ENCODE measurements at regions not wholly inside any gene's neighbourhood (a gene's known extent, or its start where the extent isn't known, plus 50 kb on each side); places are given as distances from the start of the nearest gene placed in this dataset.

DNA sequence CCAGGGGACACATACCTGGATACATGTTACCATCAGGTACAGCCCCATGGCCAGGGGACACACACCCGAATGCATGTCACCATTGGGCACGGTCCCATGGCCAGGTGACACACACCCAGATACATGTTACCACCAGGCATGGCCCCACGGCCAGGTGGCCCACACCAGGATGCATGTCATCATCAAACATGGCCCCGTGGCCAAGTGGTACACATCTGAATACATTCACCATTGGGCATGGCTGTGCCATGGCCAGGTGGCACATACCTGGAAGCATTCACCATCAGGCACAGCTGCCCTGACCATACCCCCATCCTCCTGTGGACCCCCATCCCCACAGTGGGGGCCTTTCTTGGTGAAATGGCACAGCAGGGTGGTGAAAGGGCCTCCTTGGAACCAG lies 97.6 kb downstream of the RBFOX3 start:
- DNase-seq (ENCODE audit: low spot score) = no peak
- H3K79me2 ChIP-seq (ENCODE audit: insufficient read depth, low read length) = no peaks in the 10 kb centered on the region
- no peak for TF ChIP-seq ZNF253 (CRISPR knock-in tag; IDR thresholded peaks at IDR 0.05; ENCODE audit: borderline replicate concordance)
- no peak for TF ChIP-seq RCOR2 (CRISPR knock-in tag; IDR thresholded peaks at IDR 0.05)
- TF ChIP-seq ZNF124 (CRISPR knock-in tag; IDR thresholded peaks at IDR 0.05) = no peak
- no peak for TF ChIP-seq ZNF761 (CRISPR knock-in tag; conservative IDR thresholded peaks at IDR 0.05)
- no peak for TF ChIP-seq THYN1 (CRISPR knock-in tag; IDR thresholded peaks at IDR 0.05; ENCODE audit: borderline replicate concordance, low read depth)
- TF ChIP-seq KLF12 (CRISPR knock-in tag; IDR thresholded peaks at IDR 0.05; ENCODE audit: borderline replicate concordance) = no peak
- TF ChIP-seq RXRB (CRISPR knock-in tag; IDR thresholded peaks at IDR 0.05; ENCODE audit: borderline replicate concordance) = no peak
- TF ChIP-seq, protein P1, sequence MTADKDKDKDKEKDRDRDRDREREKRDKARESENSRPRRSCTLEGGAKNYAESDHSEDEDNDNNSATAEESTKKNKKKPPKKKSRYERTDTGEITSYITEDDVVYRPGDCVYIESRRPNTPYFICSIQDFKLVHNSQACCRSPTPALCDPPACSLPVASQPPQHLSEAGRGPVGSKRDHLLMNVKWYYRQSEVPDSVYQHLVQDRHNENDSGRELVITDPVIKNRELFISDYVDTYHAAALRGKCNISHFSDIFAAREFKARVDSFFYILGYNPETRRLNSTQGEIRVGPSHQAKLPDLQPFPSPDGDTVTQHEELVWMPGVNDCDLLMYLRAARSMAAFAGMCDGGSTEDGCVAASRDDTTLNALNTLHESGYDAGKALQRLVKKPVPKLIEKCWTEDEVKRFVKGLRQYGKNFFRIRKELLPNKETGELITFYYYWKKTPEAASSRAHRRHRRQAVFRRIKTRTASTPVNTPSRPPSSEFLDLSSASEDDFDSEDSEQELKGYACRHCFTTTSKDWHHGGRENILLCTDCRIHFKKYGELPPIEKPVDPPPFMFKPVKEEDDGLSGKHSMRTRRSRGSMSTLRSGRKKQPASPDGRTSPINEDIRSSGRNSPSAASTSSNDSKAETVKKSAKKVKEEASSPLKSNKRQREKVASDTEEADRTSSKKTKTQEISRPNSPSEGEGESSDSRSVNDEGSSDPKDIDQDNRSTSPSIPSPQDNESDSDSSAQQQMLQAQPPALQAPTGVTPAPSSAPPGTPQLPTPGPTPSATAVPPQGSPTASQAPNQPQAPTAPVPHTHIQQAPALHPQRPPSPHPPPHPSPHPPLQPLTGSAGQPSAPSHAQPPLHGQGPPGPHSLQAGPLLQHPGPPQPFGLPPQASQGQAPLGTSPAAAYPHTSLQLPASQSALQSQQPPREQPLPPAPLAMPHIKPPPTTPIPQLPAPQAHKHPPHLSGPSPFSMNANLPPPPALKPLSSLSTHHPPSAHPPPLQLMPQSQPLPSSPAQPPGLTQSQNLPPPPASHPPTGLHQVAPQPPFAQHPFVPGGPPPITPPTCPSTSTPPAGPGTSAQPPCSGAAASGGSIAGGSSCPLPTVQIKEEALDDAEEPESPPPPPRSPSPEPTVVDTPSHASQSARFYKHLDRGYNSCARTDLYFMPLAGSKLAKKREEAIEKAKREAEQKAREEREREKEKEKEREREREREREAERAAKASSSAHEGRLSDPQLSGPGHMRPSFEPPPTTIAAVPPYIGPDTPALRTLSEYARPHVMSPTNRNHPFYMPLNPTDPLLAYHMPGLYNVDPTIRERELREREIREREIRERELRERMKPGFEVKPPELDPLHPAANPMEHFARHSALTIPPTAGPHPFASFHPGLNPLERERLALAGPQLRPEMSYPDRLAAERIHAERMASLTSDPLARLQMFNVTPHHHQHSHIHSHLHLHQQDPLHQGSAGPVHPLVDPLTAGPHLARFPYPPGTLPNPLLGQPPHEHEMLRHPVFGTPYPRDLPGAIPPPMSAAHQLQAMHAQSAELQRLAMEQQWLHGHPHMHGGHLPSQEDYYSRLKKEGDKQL (CRISPR knock-in tag; IDR thresholded peaks at IDR 0.05; ENCODE audit: low read depth) = no peak
- no peak for TF ChIP-seq HOXA7 (CRISPR knock-in tag; IDR thresholded peaks at IDR 0.05)
- no peak for TF ChIP-seq TGIF2 (CRISPR knock-in tag; IDR thresholded peaks at IDR 0.05)
- TF ChIP-seq ZNF747 (CRISPR knock-in tag; IDR thresholded peaks at IDR 0.05; ENCODE audit: borderline replicate concordance) = no peak
- TF ChIP-seq ZSCAN29 (CRISPR knock-in tag; conservative IDR thresholded peaks at IDR 0.05) = no peak
- no peak for TF ChIP-seq ZNF547 (CRISPR knock-in tag; IDR thresholded peaks at IDR 0.05)
- TF ChIP-seq, protein P2, sequence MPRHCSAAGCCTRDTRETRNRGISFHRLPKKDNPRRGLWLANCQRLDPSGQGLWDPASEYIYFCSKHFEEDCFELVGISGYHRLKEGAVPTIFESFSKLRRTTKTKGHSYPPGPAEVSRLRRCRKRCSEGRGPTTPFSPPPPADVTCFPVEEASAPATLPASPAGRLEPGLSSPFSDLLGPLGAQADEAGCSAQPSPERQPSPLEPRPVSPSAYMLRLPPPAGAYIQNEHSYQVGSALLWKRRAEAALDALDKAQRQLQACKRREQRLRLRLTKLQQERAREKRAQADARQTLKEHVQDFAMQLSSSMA (CRISPR knock-in tag; IDR thresholded peaks at IDR 0.05) = no peak
- no peaks in the 10 kb centered on the region for H4K20me1 ChIP-seq (ENCODE audit: insufficient read depth, low read length)
- CTCF ChIA-PET (ENCODE audit: low intra/inter-chr PET ratio, low total read pairs) = no interaction called here
- H3K4me3 ChIP-seq (replicated peaks in 1 of 3; ENCODE audit: insufficient read depth in 1 of 3, low read depth in 2 of 3, low read length in 3 of 3) = no peak overlapping the region
- H3K4me1 ChIP-seq (ENCODE audit: insufficient read depth, low read length) = no peaks in the 10 kb centered on the region
- no peak overlapping the region for H3K27ac ChIP-seq (ENCODE audit: extremely low read length, insufficient read depth, low read length)
- intact Hi-C loops (cut with micrococcal nuclease; ENCODE audit: unreplicated experiment) = no loop called here
- FAIRE-seq = no peak
- 0% methylated on average over 2 of the region's 4 CpGs for WGBS (ENCODE audit: low lambda C conversion rate)
- H3K27me3 ChIP-seq (ENCODE audit: control insufficient read depth in 1 of 2, insufficient read depth in 2 of 2, low read length in 2 of 2) = peaks cover 20 to 76% of the 10 kb centered on the region in 2 experiments; a peak in 4 of 5 replicates
- no peak for ATAC-seq
- H3K9me3 ChIP-seq (ENCODE audit: low read length) = peaks cover 8% of the 10 kb centered on the region; the same call in 1 of the 2 replicates
- no peak overlapping the region for H3K9ac ChIP-seq (ENCODE audit: insufficient read depth, low read depth, low read length)
- H3K36me3 ChIP-seq (replicated peaks in 1 of 2; ENCODE audit: control insufficient read depth in 1 of 2, insufficient read depth in 2 of 2, low read length in 2 of 2) = no peaks in the 10 kb centered on the region
- H3K4me2 ChIP-seq (ENCODE audit: low read depth, low read length) = no peak overlapping the region
- in situ Hi-C loops (cut with HindIII; ENCODE audit: extremely low pct_ligation_motif_present, low pct_unique_long_range_greater_than_20kb) = no loop called here
- POLR2A ChIA-PET = no interaction called here
- no peak overlapping the region for H2AFZ ChIP-seq (ENCODE audit: low read length)
- BruUV-seq (replicated peaks) = no TSS peak

Data from HepG2 (cell line).